A549 (cell line): ENCODE measurements at regions not wholly inside any gene's neighbourhood (a gene's known extent, or its start where the extent isn't known, plus 50 kb on each side); places are given as distances from the start of the nearest gene placed in this dataset.

Source experiments
- BHLHE40 ChIP-seq: IDR thresholded peaks from 2 replicates; pipeline ENCODE4 v1.6.1; 2012; ENCODE audit warnings: low read depth, low read length, inconsistent platforms
- CTCF ChIP-seq: fragments of >200 bp; sonication (Bioruptor Twin); formaldehyde crosslinking; IDR thresholded peaks from 3 replicates; pipeline ENCODE4 v1.5.1; 2016
- MAX ChIP-seq: IDR thresholded peaks from 2 replicates; pipeline ENCODE4 v1.6.1; 2012
- POLR2A ChIP-seq: IDR thresholded peaks from 2 replicates; pipeline ENCODE4 v1.6.1; 2012; ENCODE audit warnings: mild to moderate bottlenecking, low read length
- ZFP36 ChIP-seq: fragments of 450-650 bp; IDR thresholded peaks from 2 replicates; pipeline ENCODE4 v1.6.1; 2014; ENCODE audit warnings: borderline replicate concordance; ENCODE audit not compliant: partially characterized antibody

DNA sequence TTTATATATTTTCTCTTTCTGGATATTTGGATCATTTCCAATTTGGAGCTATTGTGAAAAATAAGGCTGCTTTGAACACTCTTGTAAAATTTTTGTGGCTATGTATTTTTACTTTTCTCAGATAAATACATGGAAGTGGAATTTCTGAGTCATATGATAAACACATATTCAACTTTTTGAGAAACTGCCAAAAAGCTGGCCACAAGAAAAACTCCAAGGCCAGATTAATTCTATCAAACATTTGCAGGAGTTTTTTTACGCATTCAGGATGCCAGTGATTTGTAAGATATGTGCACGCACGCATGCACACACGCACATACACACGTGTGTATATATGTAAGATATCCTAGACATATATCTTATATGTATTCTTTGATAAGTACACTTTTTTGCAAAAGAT, 477.5 kb upstream of the SPHKAP start:
- TF ChIP-seq CTCF (no peak), BHLHE40 (no peak), MAX (no peak), ZFP36 (no peak), POLR2A (no peak)
